Activated CD4-positive, alpha-beta T cell treated with anti-CD3 and anti-CD28 coated beads, Interleukin-10, Interleukin-2, amounts not matched to agents 100 ng/mL and 50 ng/mL, durations not matched to agents 16 hours and 8 hours (primary cell): ENCODE measurements at regions not wholly inside any gene's neighbourhood (a gene's known extent, or its start where the extent isn't known, plus 50 kb on each side); places are given as distances from the start of the nearest gene placed in this dataset.

ENCODE experiments used
- DNase-seq: peaks from one replicate; pipeline ENCODE4 v3.0.0-alpha.2; 2020

- no peak for DNase-seq
These were observed 430.2 kb downstream of the QKI start for GRCh38 chr6:163844761-163845160.

- no peak for DNase-seq
These were observed 429.8 kb downstream of the QKI start for GRCh38 chr6:163844357-163844756.

GRCh38 chr6:163843218-163843617 lies 428.7 kb downstream of the QKI start:
- no peak for DNase-seq

GRCh38 chr6:163842467-163842866 lies 427.9 kb downstream of the QKI start:
- no peak for DNase-seq

GRCh38 chr6:163841733-163842132 lies 427.2 kb downstream of the QKI start:
- DNase-seq: no peak

- DNase-seq: no peak
These were observed 426.8 kb downstream of the QKI start for GRCh38 chr6:163841326-163841725.

GRCh38 chr6:163840880-163841279 lies 426.4 kb downstream of the QKI start:
- DNase-seq: no peak

- no peak for DNase-seq
These were observed 424.8 kb downstream of the QKI start for GRCh38 chr6:163839296-163839695.

GRCh38 chr6:163837691-163838431 lies 423.3 kb downstream of the QKI start:
- no peak for DNase-seq

- DNase-seq: no peak
These were observed 422.6 kb downstream of the QKI start for GRCh38 chr6:163836876-163837690.

- no peak for DNase-seq
These were observed 421.1 kb downstream of the QKI start for GRCh38 chr6:163835439-163836171.

GRCh38 chr6:163834226-163834970 lies 419.9 kb downstream of the QKI start:
- no peak for DNase-seq

GRCh38 chr6:163831736-163832135 lies 417.2 kb downstream of the QKI start:
- DNase-seq: no peak

GRCh38 chr6:163830641-163831040 lies 416.1 kb downstream of the QKI start:
- DNase-seq: no peak

- DNase-seq: no peak
These were observed 413.7 kb downstream of the QKI start for GRCh38 chr6:163828038-163828795.

- DNase-seq: no peak
These were observed 412.6 kb downstream of the QKI start for GRCh38 chr6:163827143-163827542.

- no peak for DNase-seq
These were observed 412.1 kb downstream of the QKI start for GRCh38 chr6:163826629-163827028.

- no peak for DNase-seq
These were observed 410.5 kb downstream of the QKI start for GRCh38 chr6:163825033-163825432.

GRCh38 chr6:163823577-163823976 lies 409.1 kb downstream of the QKI start:
- no peak for DNase-seq

- no peak for DNase-seq
These were observed 406.4 kb downstream of the QKI start for GRCh38 chr6:163820745-163821458.

GRCh38 chr6:163820171-163820570 lies 405.7 kb downstream of the QKI start:
- DNase-seq: no peak
